ENCODE measurements at regions not wholly inside any gene's neighbourhood (a gene's known extent, or its start where the extent isn't known, plus 50 kb on each side); places are given as distances from the start of the nearest gene placed in this dataset.

- no peak for FAIRE-seq
- Histone ChIP-seq H4K20me1 (replicated peaks; ENCODE audit: control insufficient read depth, insufficient read depth, low read length) (peaks cover 4% of the 10 kb centered on the region; the same call in 1 of the 2 replicates), H2AFZ (ENCODE audit: low read depth, low read length) (no peak overlapping the region), H3K9me1 (ENCODE audit: control insufficient read depth, insufficient read depth, low read length) (no peaks in the 10 kb centered on the region), H3K27ac (ENCODE audit: extremely low read depth, low read depth, low read length) (no peak overlapping the region), H3K36me3 (ENCODE audit: control insufficient read depth, insufficient read depth, low read length) (no peaks in the 10 kb centered on the region), H3K9me3 (replicated peaks; ENCODE audit: control insufficient read depth, insufficient read depth, low read depth, low read length) (no peaks in the 10 kb centered on the region), H3K9ac (ENCODE audit: insufficient read depth in 1 of 2, low read depth in 2 of 2, low read length in 2 of 2) (no peak overlapping the region), H3K4me2 (ENCODE audit: insufficient read depth, low read length) (no peak overlapping the region), H3K4me3 (no peak overlapping the region), H3K4me1 (replicated peaks in 1 of 2; ENCODE audit: control insufficient read depth in 2 of 2, insufficient read depth in 2 of 2, low read length in 2 of 2) (no peaks in the 10 kb centered on the region), H3K79me2 (ENCODE audit: control insufficient read depth, insufficient read depth, low read length) (no peaks in the 10 kb centered on the region), H3K27me3 (ENCODE audit: control insufficient read depth in 2 of 2, insufficient read depth in 2 of 2, low read length in 2 of 2) (peaks cover 20 to 40% of the 10 kb centered on the region in 2 experiments; a peak in 4 of 5 replicates)
- intact Hi-C loops (cut with micrococcal nuclease): no loop called here
- in situ Hi-C loops (cut with MboI): no loop called here
- no TSS peak for BruUV-seq (replicated peaks)
- no peak for ATAC-seq
- 0% methylated on average over 15 of the region's 15 CpGs for WGBS (ENCODE audit: insufficient coverage, low coverage, missing lambda C conversion rate)
- ChIA-PET CTCF (ENCODE audit: low intra/inter-chr PET ratio) (no interaction called here), POLR2A (no interaction called here)
- no peak for DNase-seq (ENCODE audit: extremely low read depth in 1 of 4, low spot score in 3 of 4)
- no peak for TF ChIP-seq ILK (tag; IDR thresholded peaks at IDR 0.05; ENCODE audit: borderline replicate concordance, low read depth)
- TF ChIP-seq THRAP3 (IDR thresholded peaks at IDR 0.05; ENCODE audit: borderline replicate concordance): no peak
- TF ChIP-seq RBM22 (IDR thresholded peaks at IDR 0.05; ENCODE audit: low read depth, low read length, poor library complexity, severe bottlenecking): no peak
- TF ChIP-seq DMBX1 (CRISPR knock-in tag; IDR thresholded peaks at IDR 0.05; ENCODE audit: borderline replicate concordance): no peak
- TF ChIP-seq RBM39 (optimal IDR thresholded peaks at IDR 0.05; ENCODE audit: low read depth, low read length): no peak
- TF ChIP-seq ETV5 (CRISPR knock-in tag; IDR thresholded peaks at IDR 0.05; ENCODE audit: low read depth): no peak
- no peak for TF ChIP-seq ZNF165 (CRISPR knock-in tag; IDR thresholded peaks at IDR 0.05; ENCODE audit: borderline replicate concordance)
- TF ChIP-seq THAP7 (CRISPR knock-in tag; IDR thresholded peaks at IDR 0.05): no peak
Observed at GRCh38 chr11:70644343-70645060, 246.2 kb downstream of the CTTN start.

All from K562 (cell line).